GM10248 (cell line): ENCODE measurements at regions not wholly inside any gene's neighbourhood (a gene's known extent, or its start where the extent isn't known, plus 50 kb on each side); places are given as distances from the start of the nearest gene placed in this dataset.

Experiments
- CTCF ChIA-PET: fragments of 300-600 bp; sonication (Branson Sonifier 250); formaldehyde crosslinking; extraction: SDS; loops from one replicate; lab custom pipeline; 2021; ENCODE audit warnings: antibody characterized with exemption; lab: Yijun Ruan, JAX
- POLR2A ChIA-PET: fragments of 350-650 bp; sonication (Branson Sonifier 250); formaldehyde crosslinking; extraction: SDS; loops from one replicate; lab custom pipeline; 2020; ENCODE audit warnings: antibody characterized with exemption; lab: Yijun Ruan, JAX
- DNase-seq: peaks from one replicate; pipeline ENCODE4 v3.0.0; 2012; ENCODE audit errors: extremely low spot score
- CTCF ChIP-seq: IDR thresholded peaks from 2 replicates; pipeline ENCODE4 v1.5.1; 2012; ENCODE audit warnings: mild to moderate bottlenecking, low read depth; ENCODE audit errors: extremely low read depth, missing control alignments, control extremely low read depth

GRCh38 chr11:96906476-96906875 lies 516.7 kb downstream of the JRKL start:
- CTCF ChIA-PET: interaction anchor here (2.8 kb wide), 1 partner anchor 9 kb away, joined by 10 read pairs; no protein-coding TSS in a partner anchor
- POLR2A ChIA-PET: no interaction called here
- DNase-seq: no peak
- TF ChIP-seq CTCF: no peak

GRCh38 chr11:96925862-96926261 lies 536.0 kb downstream of the JRKL start:
- POLR2A ChIA-PET: no interaction called here
- no peak for DNase-seq
- CTCF ChIA-PET: no interaction called here
- TF ChIP-seq CTCF: no peak

GRCh38 chr11:96940227-96940626 lies 550.4 kb downstream of the JRKL start:
- POLR2A ChIA-PET: no interaction called here

GRCh38 chr11:96942855-96943254 lies 553.0 kb downstream of the JRKL start:
- ChIA-PET POLR2A (no interaction called here), CTCF (no interaction called here)
- TF ChIP-seq CTCF: no peak
- DNase-seq: no peak

More at GRCh38 chr11:96940227-96940626, 550.4 kb downstream of the JRKL start:
- no peak for TF ChIP-seq CTCF
- CTCF ChIA-PET: no interaction called here
- no peak for DNase-seq

- ChIA-PET CTCF (no interaction called here), POLR2A (no interaction called here)
- DNase-seq: no peak
Observed at GRCh38 chr11:96943970-96944369, 554.2 kb downstream of the JRKL start.

GRCh38 chr11:96948066-96948465 lies 558.3 kb downstream of the JRKL start:
- DNase-seq: no peak
- POLR2A ChIA-PET: no interaction called here
- CTCF ChIA-PET: no interaction called here
- no peak for TF ChIP-seq CTCF

More at GRCh38 chr11:96943970-96944369, 554.2 kb downstream of the JRKL start:
- no peak for TF ChIP-seq CTCF

GRCh38 chr11:96949464-96949863 lies 559.7 kb downstream of the JRKL start:
- no peak for TF ChIP-seq CTCF
- ChIA-PET POLR2A (no interaction called here), CTCF (no interaction called here)
- no peak for DNase-seq
